ENCODE measurements at regions not wholly inside any gene's neighbourhood (a gene's known extent, or its start where the extent isn't known, plus 50 kb on each side); places are given as distances from the start of the nearest gene placed in this dataset.
"Not testable (repeated sequence)": the region's sequence is repeated elsewhere in the genome, so short reads cannot be mapped to it uniquely, and the experiment has no call there.

DNA sequence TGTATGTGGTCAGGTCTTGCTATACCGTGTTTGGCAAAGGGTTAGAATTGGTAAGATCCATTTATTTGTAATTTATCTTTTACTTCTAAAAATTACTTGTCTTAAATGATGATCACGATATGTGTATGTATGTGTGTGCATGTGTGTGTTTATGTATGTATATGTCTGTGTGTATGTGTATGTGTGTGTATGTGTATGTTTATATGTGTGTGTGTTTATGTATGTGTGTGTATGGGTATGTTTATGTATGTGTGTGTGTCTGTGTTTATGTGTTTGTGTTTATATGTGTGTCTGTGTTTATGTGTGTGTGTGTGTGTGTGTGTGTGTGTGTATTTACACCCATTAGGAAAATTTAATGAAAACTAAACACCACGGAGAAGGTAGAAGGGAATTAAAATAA, 176.9 kb upstream of the FZD8 start:
- Histone ChIP-seq H3K4me1 (peaks cover 0 to 15% of the 10 kb centered on the region in 2 donors), H3K9me3 (no peaks in the 10 kb centered on the region), H3K27ac (no peak overlapping the region), H3K27me3 (no peaks in the 10 kb centered on the region), H3K4me3 (no peak overlapping the region), H3K36me3 (no peaks in the 10 kb centered on the region)
- no peak for DNase-seq (ENCODE audit: low spot score)
- TF ChIP-seq, protein P1, sequence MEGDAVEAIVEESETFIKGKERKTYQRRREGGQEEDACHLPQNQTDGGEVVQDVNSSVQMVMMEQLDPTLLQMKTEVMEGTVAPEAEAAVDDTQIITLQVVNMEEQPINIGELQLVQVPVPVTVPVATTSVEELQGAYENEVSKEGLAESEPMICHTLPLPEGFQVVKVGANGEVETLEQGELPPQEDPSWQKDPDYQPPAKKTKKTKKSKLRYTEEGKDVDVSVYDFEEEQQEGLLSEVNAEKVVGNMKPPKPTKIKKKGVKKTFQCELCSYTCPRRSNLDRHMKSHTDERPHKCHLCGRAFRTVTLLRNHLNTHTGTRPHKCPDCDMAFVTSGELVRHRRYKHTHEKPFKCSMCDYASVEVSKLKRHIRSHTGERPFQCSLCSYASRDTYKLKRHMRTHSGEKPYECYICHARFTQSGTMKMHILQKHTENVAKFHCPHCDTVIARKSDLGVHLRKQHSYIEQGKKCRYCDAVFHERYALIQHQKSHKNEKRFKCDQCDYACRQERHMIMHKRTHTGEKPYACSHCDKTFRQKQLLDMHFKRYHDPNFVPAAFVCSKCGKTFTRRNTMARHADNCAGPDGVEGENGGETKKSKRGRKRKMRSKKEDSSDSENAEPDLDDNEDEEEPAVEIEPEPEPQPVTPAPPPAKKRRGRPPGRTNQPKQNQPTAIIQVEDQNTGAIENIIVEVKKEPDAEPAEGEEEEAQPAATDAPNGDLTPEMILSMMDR (IDR thresholded peaks at IDR 0.05), result no peak

DNA sequence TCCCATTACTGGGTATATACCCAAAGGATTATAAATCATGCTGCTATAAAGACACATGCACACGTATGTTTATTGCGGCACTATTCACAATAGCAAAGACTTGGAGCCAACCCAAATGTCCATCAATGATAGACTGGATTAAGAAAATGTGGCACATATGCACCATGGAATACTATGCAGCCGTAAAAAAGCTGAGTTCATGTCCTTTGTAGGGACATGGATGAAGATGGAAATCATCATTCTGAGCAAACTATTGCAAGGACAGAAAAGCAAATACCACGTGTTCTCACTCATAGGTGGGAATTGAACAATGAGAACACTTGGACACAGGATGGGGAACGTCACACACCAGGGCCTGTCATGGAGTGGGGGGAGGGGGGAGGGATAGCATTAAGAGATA, 175.0 kb upstream of the FZD8 start:
- H3K4me3 ChIP-seq; H3K27ac ChIP-seq; H3K27me3 ChIP-seq; H3K9me3 ChIP-seq; H3K36me3 ChIP-seq; DNase-seq (ENCODE audit: low spot score): not testable (repeated sequence)
- peaks cover 0 to 11% of the 10 kb centered on the region in 2 donors for H3K4me1 ChIP-seq

- TF ChIP-seq, protein P1 (IDR thresholded peaks at IDR 0.05), result no peak
- H3K9me3 ChIP-seq, result no peaks in the 10 kb centered on the region
- H3K4me3 ChIP-seq, result no peak overlapping the region
- H3K36me3 ChIP-seq, result no peaks in the 10 kb centered on the region
- no peaks in the 10 kb centered on the region for H3K4me1 ChIP-seq
- DNase-seq (ENCODE audit: low spot score), result no peak
- H3K27me3 ChIP-seq, result no peaks in the 10 kb centered on the region
- no peak overlapping the region for H3K27ac ChIP-seq
Observed at GRCh38 chr10:35813219-35813618, 171.1 kb upstream of the FZD8 start.

GRCh38 chr10:35808344-35808743, 166.2 kb upstream of the FZD8 start:
- Histone ChIP-seq H3K36me3 (no peaks in the 10 kb centered on the region), H3K27ac (no peak overlapping the region), H3K9me3 (no peaks in the 10 kb centered on the region), H3K4me3 (no peak overlapping the region), H3K4me1 (no peaks in the 10 kb centered on the region), H3K27me3 (no peaks in the 10 kb centered on the region)
- TF ChIP-seq, protein P1 (IDR thresholded peaks at IDR 0.05), result no peak
- DNase-seq (ENCODE audit: low spot score), result no peak

DNA sequence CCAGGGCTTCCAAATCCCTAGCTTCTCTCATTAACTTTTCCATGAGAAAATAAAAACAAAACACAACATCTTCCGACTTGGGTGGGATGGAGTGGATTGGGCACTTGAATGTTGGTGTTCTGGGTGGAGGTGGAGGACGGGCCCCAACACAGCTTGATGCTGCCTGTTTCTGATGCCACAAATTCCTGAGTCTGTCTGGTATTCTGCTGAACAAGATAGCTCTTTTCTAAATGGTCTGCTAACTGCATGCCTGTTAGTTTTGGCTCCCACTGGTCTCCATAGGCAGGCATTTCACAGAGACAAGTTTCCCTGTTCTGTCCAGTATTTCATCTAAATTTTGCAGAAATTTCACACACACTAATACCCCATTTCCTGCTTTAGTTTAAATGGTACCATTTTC, 160.9 kb upstream of the FZD8 start:
- Histone ChIP-seq H3K27me3 (no peaks in the 10 kb centered on the region), H3K4me3 (no peak overlapping the region), H3K27ac (no peak overlapping the region), H3K9me3 (peaks cover 0 to 10% of the 10 kb centered on the region in 2 donors), H3K36me3 (no peaks in the 10 kb centered on the region), H3K4me1 (no peaks in the 10 kb centered on the region)
- no peak for DNase-seq (ENCODE audit: low spot score)
- TF ChIP-seq, protein P1 (IDR thresholded peaks at IDR 0.05), result no peak

DNA sequence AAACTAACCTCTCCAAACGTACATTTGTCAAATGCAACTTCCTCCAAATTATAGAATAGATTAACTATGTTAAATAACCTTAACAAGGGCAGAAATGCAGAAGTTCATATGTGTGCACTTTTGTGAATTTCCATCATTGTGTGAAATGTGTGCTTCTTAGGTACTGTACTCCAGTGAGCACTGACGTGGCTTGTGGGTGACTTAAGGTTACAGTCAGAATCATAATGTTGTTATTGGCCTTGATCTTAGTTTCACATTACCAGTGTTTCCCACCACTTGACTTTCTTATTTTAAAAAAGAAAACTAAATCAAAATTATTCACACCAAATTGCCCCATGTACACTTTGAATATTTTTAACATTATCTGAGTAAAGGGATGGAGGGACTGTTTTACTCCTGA, 155.1 kb upstream of the FZD8 start:
- TF ChIP-seq, protein P1 (IDR thresholded peaks at IDR 0.05), result no peak
- peaks cover 0 to 6% of the 10 kb centered on the region in 2 donors for H3K9me3 ChIP-seq
- no peak overlapping the region for H3K27ac ChIP-seq
- no peak overlapping the region for H3K4me3 ChIP-seq
- no peak for DNase-seq (ENCODE audit: low spot score)
- no peaks in the 10 kb centered on the region for H3K36me3 ChIP-seq
- H3K27me3 ChIP-seq, result no peaks in the 10 kb centered on the region
- no peaks in the 10 kb centered on the region for H3K4me1 ChIP-seq

All from right atrium auricular region (tissue), 2 donors.